Neuronal stem cell (in vitro differentiated cells): ENCODE measurements at regions not wholly inside any gene's neighbourhood (a gene's known extent, or its start where the extent isn't known, plus 50 kb on each side); places are given as distances from the start of the nearest gene placed in this dataset.

ENCODE experiments used
- DNase-seq: peaks from one replicate; pipeline ENCODE4 v3.0.0-alpha.2; 2013; ENCODE audit warnings: low spot score
- H2AFZ ChIP-seq: one replicate; pipeline ENCODE4 v1.6.1; 2013; ENCODE audit warnings: mild to moderate bottlenecking, low read length, inconsistent platforms
- H2AK5ac ChIP-seq: 2 replicates; pipeline ENCODE4 v1.6.1; 2013; ENCODE audit warnings: low read depth, mild to moderate bottlenecking, inconsistent platforms, low read length, moderate library complexity, mixed read lengths
- H2BK120ac ChIP-seq: 2 replicates; pipeline ENCODE4 v1.6.1; 2013; ENCODE audit warnings: low read depth, mild to moderate bottlenecking, inconsistent platforms, low read length, moderate library complexity, mixed read lengths
- H2BK12ac ChIP-seq: one replicate; pipeline ENCODE4 v1.6.1; 2013; ENCODE audit warnings: low read length, inconsistent platforms
- H2BK15ac ChIP-seq: 2 replicates; pipeline ENCODE4 v1.6.1; 2013; ENCODE audit warnings: mild to moderate bottlenecking, low read length, inconsistent platforms, mixed read lengths
- H2BK5ac ChIP-seq: one replicate; pipeline ENCODE4 v1.6.1; 2013; ENCODE audit warnings: inconsistent platforms, mild to moderate bottlenecking, low read length, moderate library complexity
- H3K14ac ChIP-seq: one replicate; pipeline ENCODE4 v1.6.1; 2013; ENCODE audit warnings: low read length, inconsistent platforms
- H3K18ac ChIP-seq: 2 replicates; pipeline ENCODE4 v1.6.1; 2013; ENCODE audit warnings: low read length, inconsistent platforms
- H3K23ac ChIP-seq: 2 replicates; pipeline ENCODE4 v1.6.1; 2013; ENCODE audit warnings: low read depth, mild to moderate bottlenecking, mixed read lengths, low read length, inconsistent platforms; ENCODE audit not compliant: poor library complexity
- H3K27ac ChIP-seq: replicated peaks from 3 replicates; pipeline ENCODE4 v1.5.1; 2013; ENCODE audit warnings: low read length, inconsistent platforms
- H3K27me3 ChIP-seq, 3 experiments: 2 replicates each; pipeline ENCODE4 v1.6.1; 2013; ENCODE audit warnings: low read length in 3 of 3, mild to moderate bottlenecking in 2 of 3, inconsistent platforms in 1 of 3, low read depth in 1 of 3, mixed read lengths in 1 of 3, moderate library complexity in 1 of 3; ENCODE audit not compliant: control insufficient read depth in 3 of 3, insufficient read depth in 3 of 3
- H3K36me3 ChIP-seq, 2 donors: replicated peaks in 1 of 2; 2 replicates each; pipeline ENCODE4 v1.6.1; 2013; ENCODE audit warnings: low read length in 2 of 2; ENCODE audit not compliant: control insufficient read depth in 2 of 2, insufficient read depth in 2 of 2
- H3K4ac ChIP-seq: 2 replicates; pipeline ENCODE4 v1.6.1; 2013; ENCODE audit warnings: inconsistent platforms, mild to moderate bottlenecking, low read length, moderate library complexity
- H3K4me1 ChIP-seq, 2 donors: 1 replicate in 1 of 2; 2 replicates in 1 of 2; pipeline ENCODE4 v1.6.1; 2013; ENCODE audit warnings: low read length in 2 of 2, low read depth in 1 of 2; ENCODE audit not compliant: control insufficient read depth in 2 of 2, insufficient read depth in 1 of 2
- H3K4me2 ChIP-seq: one replicate; pipeline ENCODE4 v1.6.1; 2013; ENCODE audit warnings: mild to moderate bottlenecking, low read length, inconsistent platforms; ENCODE audit not compliant: insufficient read depth, poor library complexity, severe bottlenecking
- H3K4me3 ChIP-seq, 2 donors: 2 replicates each; pipeline ENCODE4 v1.5.1; 2013; ENCODE audit warnings: low read length in 2 of 2, mild to moderate bottlenecking in 2 of 2, inconsistent platforms in 1 of 2, moderate library complexity in 1 of 2
- H3K79me1 ChIP-seq: one replicate; pipeline ENCODE4 v1.6.1; 2013; ENCODE audit warnings: low read depth, mild to moderate bottlenecking, inconsistent platforms, low read length, moderate library complexity
- H3K9ac ChIP-seq: one replicate; pipeline ENCODE4 v1.6.1; 2013; ENCODE audit warnings: mild to moderate bottlenecking, low read depth, low read length, inconsistent platforms; ENCODE audit not compliant: poor library complexity
- H3K9me3 ChIP-seq, 2 donors: replicated peaks in 1 of 2; 2 replicates each; pipeline versions ENCODE3 to v1.6.1; 2013; ENCODE audit warnings: low read length in 2 of 2, mild to moderate bottlenecking in 2 of 2, inconsistent platforms in 1 of 2, low read depth in 1 of 2, mixed read lengths in 1 of 2, moderate library complexity in 1 of 2; ENCODE audit not compliant: control insufficient read depth in 2 of 2, insufficient read depth in 1 of 2
- H4K8ac ChIP-seq: one replicate; pipeline ENCODE4 v1.6.1; 2013; ENCODE audit warnings: low read depth, mild to moderate bottlenecking, inconsistent platforms, low read length, moderate library complexity
- H4K91ac ChIP-seq: one replicate; pipeline ENCODE4 v1.6.1; 2013; ENCODE audit warnings: low read length, low read depth, mild to moderate bottlenecking, inconsistent platforms; ENCODE audit not compliant: poor library complexity
- WGBS, 2 donors: extraction: QIAGEN DNeasy Blood & Tissue Kit; methylation state at CpG; one replicate each; pipeline ENCODE4 v1.1.7; 2013; ENCODE audit warnings: missing lambda C conversion rate in 2 of 2, mixed read lengths in 1 of 2; ENCODE audit not compliant: insufficient read length in 2 of 2, insufficient replicate concordance in 1 of 2; ENCODE audit errors: extremely low coverage in 2 of 2; 5-methylcytosine and 5-hydroxymethylcytosine counted together

GRCh38 chr12:97027482-97027881 is 120.4 kb downstream of the NEDD1 start:
- Histone ChIP-seq H3K18ac (no peak overlapping the region), H4K91ac (no peak overlapping the region), H3K36me3 (no peaks in the 10 kb centered on the region), H3K27me3 (no peaks in the 10 kb centered on the region), H3K23ac (no peak overlapping the region), H3K9me3 (peaks cover 5 to 22% of the 10 kb centered on the region in 2 donors), H2BK120ac (no peak overlapping the region), H4K8ac (no peak overlapping the region), H3K27ac (no peak overlapping the region), H2AFZ (no peak overlapping the region), H2BK5ac (no peak overlapping the region), H3K4me1 (no peaks in the 10 kb centered on the region), H2AK5ac (no peak overlapping the region), H3K14ac (no peak overlapping the region), H3K4me2 (no peak overlapping the region), H3K4me3 (no peak overlapping the region), H3K79me1 (no peaks in the 10 kb centered on the region), H3K4ac (no peak overlapping the region), H2BK15ac (no peak overlapping the region), H3K9ac (no peak overlapping the region), H2BK12ac (no peak overlapping the region)
- no CpG with 5 or more reads among the region's 1 CpG for WGBS, 2 donors
- no peak for DNase-seq

GRCh38 chr12:97038131-97038530 is 131.1 kb downstream of the NEDD1 start:
- H3K27ac ChIP-seq: no peak overlapping the region

GRCh38 chr12:97038834-97039233 is 131.8 kb downstream of the NEDD1 start:
- Histone ChIP-seq H3K23ac (no peak overlapping the region), H2BK15ac (no peak overlapping the region), H2BK5ac (no peak overlapping the region), H3K9ac (no peak overlapping the region), H3K9me3 (peaks cover 0 to 10% of the 10 kb centered on the region in 2 donors), H2AFZ (no peak overlapping the region), H3K27ac (no peak overlapping the region), H4K91ac (no peak overlapping the region), H3K4me3 (no peak overlapping the region), H3K4me1 (peaks cover 2 to 14% of the 10 kb centered on the region in 2 donors), H3K79me1 (no peaks in the 10 kb centered on the region), H3K27me3 (no peaks in the 10 kb centered on the region), H2BK120ac (no peak overlapping the region), H3K36me3 (no peaks in the 10 kb centered on the region), H2AK5ac (no peak overlapping the region), H3K14ac (no peak overlapping the region), H2BK12ac (no peak overlapping the region), H3K18ac (no peak overlapping the region), H3K4ac (no peak overlapping the region), H3K4me2 (no peak overlapping the region), H4K8ac (no peak overlapping the region)
- 100% methylated on average over 2 of the region's 4 CpGs; no CpG with 5 or more reads in 1 of the 2 donors for WGBS, 2 donors
- DNase-seq: no peak

More at GRCh38 chr12:97038131-97038530, 131.1 kb downstream of the NEDD1 start:
- Histone ChIP-seq H3K36me3 (no peaks in the 10 kb centered on the region), H3K27me3 (no peaks in the 10 kb centered on the region), H2BK120ac (no peak overlapping the region), H4K91ac (no peak overlapping the region), H3K18ac (no peak overlapping the region), H3K79me1 (no peaks in the 10 kb centered on the region), H3K23ac (no peak overlapping the region), H3K14ac (no peak overlapping the region), H4K8ac (no peak overlapping the region), H2BK12ac (no peak overlapping the region), H3K9me3 (peaks cover 0 to 10% of the 10 kb centered on the region in 2 donors), H3K9ac (no peak overlapping the region), H3K4me2 (no peak overlapping the region), H3K4ac (no peak overlapping the region), H2BK5ac (no peak overlapping the region), H3K4me1 (peaks cover 2 to 14% of the 10 kb centered on the region in 2 donors), H2AK5ac (no peak overlapping the region), H2BK15ac (no peak overlapping the region), H3K4me3 (no peak overlapping the region), H2AFZ (no peak overlapping the region)
- no peak for DNase-seq
- no CpG with 5 or more reads among the region's 5 CpGs for WGBS, 2 donors

- no peak overlapping the region for H4K8ac ChIP-seq
- H3K4me3 ChIP-seq: no peak overlapping the region
- H3K18ac ChIP-seq: no peak overlapping the region
- no peak overlapping the region for H2AFZ ChIP-seq
- H2BK120ac ChIP-seq: no peak overlapping the region
- H3K9ac ChIP-seq: no peak overlapping the region
- H3K27ac ChIP-seq: no peak overlapping the region
- no peaks in the 10 kb centered on the region for H3K79me1 ChIP-seq
- DNase-seq: no peak
- H2BK12ac ChIP-seq: no peak overlapping the region
- no peak overlapping the region for H3K23ac ChIP-seq
- H3K36me3 ChIP-seq: no peaks in the 10 kb centered on the region
- no CpG with 5 or more reads among the region's 1 CpG for WGBS, 2 donors
- no peak overlapping the region for H3K14ac ChIP-seq
- H3K27me3 ChIP-seq: no peaks in the 10 kb centered on the region
- no peak overlapping the region for H2AK5ac ChIP-seq
- H4K91ac ChIP-seq: no peak overlapping the region
- no peak overlapping the region for H3K4me2 ChIP-seq
- H3K4ac ChIP-seq: no peak overlapping the region
- no peak overlapping the region for H2BK15ac ChIP-seq
- H3K4me1 ChIP-seq: peaks cover 8 to 13% of the 10 kb centered on the region in 2 donors
- no peak overlapping the region for H2BK5ac ChIP-seq
- H3K9me3 ChIP-seq: peaks cover 0 to 6% of the 10 kb centered on the region in 2 donors
Observed at GRCh38 chr12:97046901-97047300, 139.8 kb downstream of the NEDD1 start.
